DND-41 (cell line): ENCODE measurements at regions not wholly inside any gene's neighbourhood (a gene's known extent, or its start where the extent isn't known, plus 50 kb on each side); places are given as distances from the start of the nearest gene placed in this dataset.

Source experiments
- CTCF ChIP-seq: IDR thresholded peaks from 2 replicates; pipeline ENCODE4 v1.5.1; 2012; ENCODE audit warnings: borderline replicate concordance, low read length, moderate library complexity, mild to moderate bottlenecking; ENCODE audit not compliant: poor library complexity, severe bottlenecking; ENCODE audit errors: extremely low read depth
- EZH2 ChIP-seq: IDR thresholded peaks from 3 replicates; pipeline ENCODE4 v1.6.1; 2012; ENCODE audit warnings: borderline replicate concordance, low read depth, mild to moderate bottlenecking, moderate library complexity, low read length, inconsistent platforms; ENCODE audit not compliant: severe bottlenecking

DNA sequence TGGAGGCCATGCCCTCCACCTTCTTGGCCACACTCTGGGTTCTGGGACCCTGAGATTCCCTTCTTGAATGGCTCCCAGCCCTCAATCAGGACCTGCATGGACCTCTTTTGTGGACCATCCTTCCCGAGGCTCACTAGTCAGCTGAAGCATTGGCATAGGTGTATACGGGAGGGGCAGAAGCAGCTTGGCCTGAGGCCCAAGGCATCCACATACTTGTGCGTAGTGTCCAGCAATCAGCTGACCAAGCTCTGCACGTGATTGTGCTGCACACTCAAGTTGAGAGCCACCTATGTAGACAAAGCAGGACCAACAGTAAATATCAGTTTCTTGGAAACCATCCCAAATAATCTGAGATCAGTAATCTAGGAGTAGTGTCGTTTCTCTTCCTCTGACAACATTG lies 119.6 kb downstream of the INSIG2 start:
- no peak for TF ChIP-seq CTCF
- no peak for TF ChIP-seq EZH2
